OCI-LY1 (cell line): ENCODE measurements at regions not wholly inside any gene's neighbourhood (a gene's known extent, or its start where the extent isn't known, plus 50 kb on each side); places are given as distances from the start of the nearest gene placed in this dataset.

ENCODE experiments used
- EZH2 ChIP-seq: fragments of 200-600 bp; sonication (generic), shearing (Covaris generic); IDR thresholded peaks from 2 replicates; pipeline ENCODE4 v1.8.0; 2017; ENCODE audit warnings: borderline replicate concordance, mixed run types, mild to moderate bottlenecking, antibody characterized with exemption, low read length, moderate library complexity, mixed read lengths
- TF ChIP-seq, protein P1 (sequence below): fragments of 200-600 bp; sonication (generic), shearing (Covaris generic); IDR thresholded peaks from 2 replicates; pipeline ENCODE4 v1.5.1; 2017; ENCODE audit warnings: mild to moderate bottlenecking, antibody characterized with exemption, low read length, moderate library complexity, mixed read lengths

DNA sequence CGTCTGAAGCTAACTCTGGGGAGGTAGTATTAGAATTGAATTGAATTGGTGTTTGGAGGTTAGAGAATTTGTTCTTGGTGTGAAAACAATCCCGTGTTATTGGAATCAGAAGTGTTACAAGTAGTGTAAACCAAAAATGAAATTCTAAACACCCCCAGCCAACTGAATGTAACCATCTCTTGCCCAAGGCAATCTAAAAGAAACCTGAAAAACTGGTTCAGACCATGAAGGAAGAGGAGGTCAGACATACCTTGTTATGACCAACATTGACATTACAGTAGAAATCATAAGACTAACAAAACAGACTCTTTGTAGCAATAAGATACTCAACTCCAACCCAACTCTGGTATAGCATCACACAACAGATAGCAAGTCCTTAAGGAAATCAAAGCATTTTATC lies 159.0 kb downstream of the TUSC1 start:
- TF ChIP-seq, protein P1, sequence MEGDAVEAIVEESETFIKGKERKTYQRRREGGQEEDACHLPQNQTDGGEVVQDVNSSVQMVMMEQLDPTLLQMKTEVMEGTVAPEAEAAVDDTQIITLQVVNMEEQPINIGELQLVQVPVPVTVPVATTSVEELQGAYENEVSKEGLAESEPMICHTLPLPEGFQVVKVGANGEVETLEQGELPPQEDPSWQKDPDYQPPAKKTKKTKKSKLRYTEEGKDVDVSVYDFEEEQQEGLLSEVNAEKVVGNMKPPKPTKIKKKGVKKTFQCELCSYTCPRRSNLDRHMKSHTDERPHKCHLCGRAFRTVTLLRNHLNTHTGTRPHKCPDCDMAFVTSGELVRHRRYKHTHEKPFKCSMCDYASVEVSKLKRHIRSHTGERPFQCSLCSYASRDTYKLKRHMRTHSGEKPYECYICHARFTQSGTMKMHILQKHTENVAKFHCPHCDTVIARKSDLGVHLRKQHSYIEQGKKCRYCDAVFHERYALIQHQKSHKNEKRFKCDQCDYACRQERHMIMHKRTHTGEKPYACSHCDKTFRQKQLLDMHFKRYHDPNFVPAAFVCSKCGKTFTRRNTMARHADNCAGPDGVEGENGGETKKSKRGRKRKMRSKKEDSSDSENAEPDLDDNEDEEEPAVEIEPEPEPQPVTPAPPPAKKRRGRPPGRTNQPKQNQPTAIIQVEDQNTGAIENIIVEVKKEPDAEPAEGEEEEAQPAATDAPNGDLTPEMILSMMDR = no peak
- TF ChIP-seq EZH2 = no peak
